GM12872 (cell line): ENCODE measurements at regions not wholly inside any gene's neighbourhood (a gene's known extent, or its start where the extent isn't known, plus 50 kb on each side); places are given as distances from the start of the nearest gene placed in this dataset.

Source experiments
- TF ChIP-seq, protein P1 (sequence below): IDR thresholded peaks from 3 replicates; pipeline ENCODE4 v1.5.1; 2011; ENCODE audit warnings: low read depth, mild to moderate bottlenecking, low read length, moderate library complexity; ENCODE audit not compliant: insufficient read depth

GRCh38 chr1:13935336-13935735, 235.3 kb downstream of the PRDM2 start:
- TF ChIP-seq, protein P1, sequence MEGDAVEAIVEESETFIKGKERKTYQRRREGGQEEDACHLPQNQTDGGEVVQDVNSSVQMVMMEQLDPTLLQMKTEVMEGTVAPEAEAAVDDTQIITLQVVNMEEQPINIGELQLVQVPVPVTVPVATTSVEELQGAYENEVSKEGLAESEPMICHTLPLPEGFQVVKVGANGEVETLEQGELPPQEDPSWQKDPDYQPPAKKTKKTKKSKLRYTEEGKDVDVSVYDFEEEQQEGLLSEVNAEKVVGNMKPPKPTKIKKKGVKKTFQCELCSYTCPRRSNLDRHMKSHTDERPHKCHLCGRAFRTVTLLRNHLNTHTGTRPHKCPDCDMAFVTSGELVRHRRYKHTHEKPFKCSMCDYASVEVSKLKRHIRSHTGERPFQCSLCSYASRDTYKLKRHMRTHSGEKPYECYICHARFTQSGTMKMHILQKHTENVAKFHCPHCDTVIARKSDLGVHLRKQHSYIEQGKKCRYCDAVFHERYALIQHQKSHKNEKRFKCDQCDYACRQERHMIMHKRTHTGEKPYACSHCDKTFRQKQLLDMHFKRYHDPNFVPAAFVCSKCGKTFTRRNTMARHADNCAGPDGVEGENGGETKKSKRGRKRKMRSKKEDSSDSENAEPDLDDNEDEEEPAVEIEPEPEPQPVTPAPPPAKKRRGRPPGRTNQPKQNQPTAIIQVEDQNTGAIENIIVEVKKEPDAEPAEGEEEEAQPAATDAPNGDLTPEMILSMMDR, result no peak

DNA sequence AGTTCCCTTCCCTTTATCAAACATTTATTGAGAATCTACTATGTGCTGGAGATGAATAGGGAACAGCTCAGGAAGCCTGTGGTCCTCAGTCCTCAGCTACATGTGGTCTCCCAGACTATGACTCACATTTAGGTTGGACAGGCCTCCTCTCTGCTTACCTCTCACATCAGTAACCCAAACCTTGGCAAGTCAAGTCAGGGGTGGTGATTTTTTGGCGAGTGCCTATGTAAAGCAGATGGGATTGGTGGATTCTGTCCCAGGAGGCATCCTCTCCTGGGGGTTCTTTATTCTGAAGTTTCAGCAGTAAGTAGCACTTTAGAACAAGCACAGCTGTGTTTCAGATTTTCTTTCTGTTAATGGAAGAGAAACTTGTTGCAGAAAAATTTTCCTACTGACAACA, 241.3 kb downstream of the PRDM2 start:
- TF ChIP-seq, protein P1, result no peak

DNA sequence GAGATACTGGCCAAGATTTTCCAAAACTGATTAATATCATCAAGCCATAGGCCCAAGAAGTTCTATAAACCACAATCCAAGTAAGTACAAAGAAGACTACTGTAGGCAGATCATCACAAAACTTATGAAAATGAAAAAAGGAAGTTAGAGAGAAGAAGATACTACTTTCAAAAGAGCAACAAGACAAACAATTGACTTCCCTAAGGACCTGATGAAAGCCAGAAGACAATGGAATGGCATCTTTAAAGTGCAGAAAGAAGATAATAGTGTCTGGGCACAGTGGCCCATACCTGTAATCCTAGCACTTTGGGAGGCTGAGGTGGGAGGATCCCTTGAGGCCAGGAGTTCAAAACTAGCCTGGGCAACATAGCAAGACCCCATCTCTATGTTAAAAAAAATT, 243.1 kb downstream of the PRDM2 start:
- TF ChIP-seq, protein P1, result no peak

- TF ChIP-seq, protein P1, result no peak
Observed at GRCh38 chr1:13945856-13946255, 245.9 kb downstream of the PRDM2 start.

GRCh38 chr1:13947658-13948057, 247.7 kb downstream of the PRDM2 start:
- TF ChIP-seq, protein P1, result no peak

DNA sequence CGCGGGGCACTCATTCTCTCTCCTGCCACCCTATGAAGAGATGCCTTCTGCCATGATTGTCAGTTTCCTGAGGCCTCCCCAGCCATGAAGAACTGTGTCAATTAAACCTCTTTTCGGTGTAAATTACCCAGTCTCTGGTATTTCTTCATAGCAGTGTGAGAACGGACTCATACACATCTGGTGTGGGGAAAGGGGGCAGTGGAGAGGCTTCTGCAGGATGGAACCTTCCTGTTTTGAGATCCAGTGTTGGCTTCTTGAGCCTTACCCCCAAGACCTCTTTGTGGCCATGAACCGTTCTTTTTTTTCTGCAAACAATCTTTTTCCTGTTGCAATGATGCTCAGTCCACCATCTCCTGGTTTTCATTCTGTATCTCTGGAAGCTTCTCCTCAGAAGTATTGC, 248.4 kb downstream of the PRDM2 start:
- TF ChIP-seq, protein P1, result no peak

- TF ChIP-seq, protein P1, result no peak
Observed at GRCh38 chr1:13948888-13949391, 249.0 kb downstream of the PRDM2 start.
